Liver (tissue), 3 donors: ENCODE measurements at regions not wholly inside any gene's neighbourhood (a gene's known extent, or its start where the extent isn't known, plus 50 kb on each side); places are given as distances from the start of the nearest gene placed in this dataset.

Source experiments
- ATF3 ChIP-seq: IDR thresholded peaks from 2 replicates; pipeline ENCODE4 v1.6.1; 2016; ENCODE audit warnings: antibody characterized with exemption
- CTCF ChIP-seq: fragments of 150-350 bp; IDR thresholded peaks from 2 replicates; pipeline ENCODE4 v1.5.1; 2017; ENCODE audit warnings: improper control_type of control experiment, low read depth, low read length; ENCODE audit not compliant: missing input control
- EGR1 ChIP-seq, 2 donors: IDR thresholded peaks; 2 replicates each; pipeline ENCODE4 v1.6.1; 2016 to 2018; ENCODE audit warnings: antibody characterized with exemption in 2 of 2, low read depth in 2 of 2
- GABPA ChIP-seq, 2 donors: IDR thresholded peaks in 1 of 2; conservative IDR thresholded peaks in 1 of 2; 2 replicates each; pipeline ENCODE4 v1.6.1; 2016; ENCODE audit warnings: antibody characterized with exemption in 2 of 2, mild to moderate bottlenecking in 1 of 2, moderate library complexity in 1 of 2
- MAX ChIP-seq: IDR thresholded peaks from 2 replicates; pipeline ENCODE4 v1.6.1; 2016; ENCODE audit warnings: antibody characterized with exemption
- RAD21 ChIP-seq, 2 donors: IDR thresholded peaks; 2 replicates each; pipeline ENCODE4 v1.6.1; 2016; ENCODE audit warnings: antibody characterized with exemption in 2 of 2, mild to moderate bottlenecking in 2 of 2
- SP1 ChIP-seq: IDR thresholded peaks from 2 replicates; pipeline ENCODE4 v1.6.1; 2018; ENCODE audit warnings: antibody characterized with exemption, mild to moderate bottlenecking
- TAF1 ChIP-seq: conservative IDR thresholded peaks from 2 replicates; pipeline ENCODE4 v1.6.1; 2016; ENCODE audit warnings: antibody characterized with exemption, mild to moderate bottlenecking
- ZBTB33 ChIP-seq: IDR thresholded peaks from 2 replicates; pipeline ENCODE4 v1.6.1; 2016; ENCODE audit warnings: antibody characterized with exemption
- donor health status: healthy.
- donor health status: healthy.

GRCh38 chr4:138865765-138866164, 149.8 kb upstream of the NOCT start:
- TF ChIP-seq CTCF, result no peak
- TF ChIP-seq RAD21 (IDR thresholded peaks at IDR 0.05), result no peak
- no peak for TF ChIP-seq ATF3
- TF ChIP-seq GABPA (IDR thresholded peaks at IDR 0.05 in 1 of 2, conservative IDR thresholded peaks at IDR 0.05 in 1 of 2), result no peak
- TF ChIP-seq EGR1 (IDR thresholded peaks at IDR 0.05; ENCODE audit: low read depth in 2 of 2), result no peak
- TF ChIP-seq MAX, result no peak
- no peak for TF ChIP-seq ZBTB33
- TF ChIP-seq TAF1, result no peak
- TF ChIP-seq SP1, result no peak
